ENCODE measurements at regions not wholly inside any gene's neighbourhood (a gene's known extent, or its start where the extent isn't known, plus 50 kb on each side); places are given as distances from the start of the nearest gene placed in this dataset.

GRCh38 chr3:56894881-56895431 is 93.2 kb upstream of the ARHGEF3 start:
- DNase-seq (ENCODE audit: low spot score) = no peak

GRCh38 chr3:56890448-56891091 is 88.8 kb upstream of the ARHGEF3 start:
- no peak for DNase-seq (ENCODE audit: low spot score)

GRCh38 chr3:56889131-56889530 is 87.4 kb upstream of the ARHGEF3 start:
- DNase-seq (ENCODE audit: low spot score) = no peak

GRCh38 chr3:56887402-56888025 is 85.8 kb upstream of the ARHGEF3 start:
- DNase-seq (ENCODE audit: low spot score) = no peak

GRCh38 chr3:56886314-56886713 is 84.6 kb upstream of the ARHGEF3 start:
- DNase-seq (ENCODE audit: low spot score) = no peak

GRCh38 chr3:56885879-56886278 is 84.1 kb upstream of the ARHGEF3 start:
- DNase-seq (ENCODE audit: low spot score) = no peak

GRCh38 chr3:56885453-56885852 is 83.7 kb upstream of the ARHGEF3 start:
- no peak for DNase-seq (ENCODE audit: low spot score)

- no peak for DNase-seq (ENCODE audit: low spot score)
These were observed 82.6 kb upstream of the ARHGEF3 start for GRCh38 chr3:56884387-56884786.

GRCh38 chr3:56883828-56884227 is 82.1 kb upstream of the ARHGEF3 start:
- DNase-seq (ENCODE audit: low spot score) = no peak

- no peak for DNase-seq (ENCODE audit: low spot score)
These were observed 81.1 kb upstream of the ARHGEF3 start for GRCh38 chr3:56882896-56883295.

- DNase-seq (ENCODE audit: low spot score) = no peak
These were observed 80.1 kb upstream of the ARHGEF3 start for GRCh38 chr3:56881841-56882240.

GRCh38 chr3:56880720-56881575 is 79.2 kb upstream of the ARHGEF3 start:
- DNase-seq (ENCODE audit: low spot score) = no peak

GRCh38 chr3:56879436-56880215 is 77.9 kb upstream of the ARHGEF3 start:
- DNase-seq (ENCODE audit: low spot score) = no peak

- no peak for DNase-seq (ENCODE audit: low spot score)
These were observed 76.3 kb upstream of the ARHGEF3 start for GRCh38 chr3:56878074-56878473.

- no peak for DNase-seq (ENCODE audit: low spot score)
These were observed 75.2 kb upstream of the ARHGEF3 start for GRCh38 chr3:56876916-56877315.

GRCh38 chr3:56874269-56874668 is 72.5 kb upstream of the ARHGEF3 start:
- DNase-seq (ENCODE audit: low spot score) = no peak

- DNase-seq (ENCODE audit: low spot score) = no peak
These were observed 68.7 kb upstream of the ARHGEF3 start for GRCh38 chr3:56870436-56870835.

- DNase-seq (ENCODE audit: low spot score) = no peak
These were observed 67.6 kb upstream of the ARHGEF3 start for GRCh38 chr3:56869157-56869889.

- DNase-seq (ENCODE audit: low spot score) = no peak
These were observed 67.0 kb upstream of the ARHGEF3 start for GRCh38 chr3:56868706-56869105.

- no peak for DNase-seq (ENCODE audit: low spot score)
These were observed 65.9 kb upstream of the ARHGEF3 start for GRCh38 chr3:56867671-56868070.

GRCh38 chr3:56864918-56865524 is 63.3 kb upstream of the ARHGEF3 start:
- DNase-seq (ENCODE audit: low spot score) = no peak

Data from hepatic stellate cell (primary cell).